NT2/D1 (cell line): ENCODE measurements at regions not wholly inside any gene's neighbourhood (a gene's known extent, or its start where the extent isn't known, plus 50 kb on each side); places are given as distances from the start of the nearest gene placed in this dataset.

Experiments
- DNase-seq: peaks from one replicate; pipeline ENCODE4 v3.0.0-alpha.2; 2011; ENCODE audit warnings: low read depth, low spot score
- H3K27me3 ChIP-seq: 2 replicates; pipeline ENCODE4 v1.6.0; 2011; ENCODE audit warnings: mild to moderate bottlenecking; ENCODE audit not compliant: insufficient read length, insufficient read depth
- H3K36me3 ChIP-seq: 2 replicates; pipeline ENCODE4 v1.6.1; 2011; ENCODE audit warnings: mild to moderate bottlenecking, low read length, mixed read lengths; ENCODE audit not compliant: insufficient read depth, insufficient read length
- H3K4me1 ChIP-seq: 2 replicates; pipeline ENCODE4 v1.5.1; 2011; ENCODE audit not compliant: insufficient read depth, insufficient read length
- H3K4me3 ChIP-seq: 2 replicates; pipeline ENCODE4 v1.5.1; 2011; ENCODE audit warnings: low read depth; ENCODE audit not compliant: insufficient read length
- H3K9ac ChIP-seq: 2 replicates; pipeline ENCODE4 v1.6.0; 2011; ENCODE audit warnings: low read depth; ENCODE audit not compliant: insufficient read length
- H3K9me3 ChIP-seq: 2 replicates; pipeline ENCODE4 v1.5.1; 2011; ENCODE audit warnings: mild to moderate bottlenecking, low read length; ENCODE audit not compliant: insufficient read depth
- SUZ12 ChIP-seq: IDR thresholded peaks from 2 replicates; pipeline ENCODE4 v1.6.1; 2011; ENCODE audit not compliant: insufficient read length, insufficient read depth; ENCODE audit errors: extremely low read depth
- YY1 ChIP-seq: IDR thresholded peaks from 2 replicates; pipeline ENCODE4 v1.6.1; 2011; ENCODE audit not compliant: insufficient read length, insufficient read depth
- ZNF274 ChIP-seq: IDR thresholded peaks from 2 replicates; pipeline ENCODE4 v1.6.1; 2011; ENCODE audit warnings: mild to moderate bottlenecking, low read depth, low read length

- TF ChIP-seq ZNF274 (no peak), YY1 (no peak), SUZ12 (no peak)
- DNase-seq = no peak
- H3K4me1 ChIP-seq = no peaks in the 10 kb centered on the region
- H3K9me3 ChIP-seq = no peaks in the 10 kb centered on the region
- no peaks in the 10 kb centered on the region for H3K27me3 ChIP-seq
- H3K4me3 ChIP-seq = no peak overlapping the region
- H3K9ac ChIP-seq = no peak overlapping the region
- no peaks in the 10 kb centered on the region for H3K36me3 ChIP-seq
These were observed 137.6 kb downstream of the GPAM start for GRCh38 chr10:112045938-112046337.

DNA sequence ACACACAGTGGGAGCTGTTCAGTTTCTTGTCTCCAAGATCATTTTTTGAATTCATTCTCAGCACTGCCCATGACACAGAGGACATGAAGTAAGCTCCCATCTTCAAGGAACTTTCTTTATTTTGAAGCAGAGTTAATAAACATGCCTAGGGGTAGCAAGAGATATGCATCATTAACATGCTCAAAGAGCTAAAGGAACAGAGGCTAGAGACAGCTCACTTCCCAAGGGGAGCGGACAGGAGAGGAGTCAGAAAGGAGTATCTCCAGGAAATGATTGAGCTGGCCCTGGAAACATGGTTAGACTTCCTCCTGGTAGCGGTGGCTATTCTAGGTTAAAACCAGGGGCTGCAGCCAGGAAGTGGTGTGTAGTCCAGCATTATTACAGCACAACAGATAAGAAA lies 135.9 kb downstream of the GPAM start:
- no peak overlapping the region for H3K4me3 ChIP-seq
- no peaks in the 10 kb centered on the region for H3K36me3 ChIP-seq
- H3K27me3 ChIP-seq = no peaks in the 10 kb centered on the region
- no peaks in the 10 kb centered on the region for H3K9me3 ChIP-seq
- H3K9ac ChIP-seq = no peak overlapping the region
- DNase-seq = no peak
- H3K4me1 ChIP-seq = no peaks in the 10 kb centered on the region
- no peak for TF ChIP-seq ZNF274
- TF ChIP-seq SUZ12 = no peak
- TF ChIP-seq YY1 = no peak

GRCh38 chr10:112052166-112052565 lies 131.4 kb downstream of the GPAM start:
- TF ChIP-seq ZNF274 (no peak), SUZ12 (no peak), YY1 (no peak)
- no peaks in the 10 kb centered on the region for H3K27me3 ChIP-seq
- no peak for DNase-seq
- no peaks in the 10 kb centered on the region for H3K4me1 ChIP-seq
- H3K36me3 ChIP-seq = no peaks in the 10 kb centered on the region
- no peak overlapping the region for H3K4me3 ChIP-seq
- no peak overlapping the region for H3K9ac ChIP-seq
- H3K9me3 ChIP-seq = no peaks in the 10 kb centered on the region

- no peak overlapping the region for H3K4me3 ChIP-seq
- H3K9me3 ChIP-seq = no peaks in the 10 kb centered on the region
- TF ChIP-seq ZNF274 = no peak
- no peak for TF ChIP-seq YY1
- TF ChIP-seq SUZ12 = no peak
- H3K27me3 ChIP-seq = no peaks in the 10 kb centered on the region
- no peaks in the 10 kb centered on the region for H3K4me1 ChIP-seq
- no peaks in the 10 kb centered on the region for H3K36me3 ChIP-seq
- no peak for DNase-seq
- no peak overlapping the region for H3K9ac ChIP-seq
These were observed 129.7 kb downstream of the GPAM start for GRCh38 chr10:112053895-112054294.

GRCh38 chr10:112054516-112054915 lies 129.0 kb downstream of the GPAM start:
- Histone ChIP-seq H3K4me1 (no peaks in the 10 kb centered on the region), H3K27me3 (no peaks in the 10 kb centered on the region), H3K36me3 (no peaks in the 10 kb centered on the region), H3K9me3 (no peaks in the 10 kb centered on the region), H3K4me3 (no peak overlapping the region), H3K9ac (no peak overlapping the region)
- TF ChIP-seq YY1 (no peak), SUZ12 (no peak), ZNF274 (no peak)
- no peak for DNase-seq

DNA sequence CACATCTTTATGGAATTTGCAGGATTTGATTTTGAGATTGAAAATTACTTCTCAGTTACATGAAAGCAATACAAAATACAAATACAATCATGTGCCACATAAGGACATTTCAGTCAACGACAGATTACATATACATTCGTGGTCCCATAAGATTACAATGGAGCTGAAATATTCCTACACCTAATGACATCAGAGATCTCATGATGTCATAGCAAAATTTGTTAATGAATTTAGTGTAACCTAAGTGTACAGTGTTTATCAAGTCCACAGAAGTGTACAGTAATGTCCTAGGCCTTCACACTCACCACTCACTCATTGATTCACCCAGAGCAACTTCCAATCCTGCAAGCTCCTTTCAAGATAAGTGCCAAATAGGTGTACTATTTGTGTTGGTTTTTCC lies 126.5 kb downstream of the GPAM start:
- TF ChIP-seq YY1 = no peak
- no peak for TF ChIP-seq ZNF274
- TF ChIP-seq SUZ12 = no peak

GRCh38 chr10:112059220-112059619 lies 124.3 kb downstream of the GPAM start:
- Histone ChIP-seq H3K9me3 (no peaks in the 10 kb centered on the region), H3K9ac (no peak overlapping the region), H3K36me3 (no peaks in the 10 kb centered on the region), H3K4me3 (no peak overlapping the region), H3K27me3 (no peaks in the 10 kb centered on the region), H3K4me1 (no peaks in the 10 kb centered on the region)
- DNase-seq = no peak
- no peak for TF ChIP-seq YY1
- no peak for TF ChIP-seq SUZ12
- no peak for TF ChIP-seq ZNF274

More for the DNA sequence above, 126.5 kb downstream of the GPAM start:
- Histone ChIP-seq H3K9ac (no peak overlapping the region), H3K9me3 (no peaks in the 10 kb centered on the region), H3K36me3 (no peaks in the 10 kb centered on the region), H3K4me3 (no peak overlapping the region), H3K4me1 (no peaks in the 10 kb centered on the region), H3K27me3 (no peaks in the 10 kb centered on the region)
- no peak for DNase-seq
